Osteocyte (in vitro differentiated cells): ENCODE measurements at regions not wholly inside any gene's neighbourhood (a gene's known extent, or its start where the extent isn't known, plus 50 kb on each side); places are given as distances from the start of the nearest gene placed in this dataset.

ENCODE experiments used
- DNase-seq: peaks from one replicate; pipeline ENCODE4 v3.0.0; 2021; ENCODE audit warnings: mixed read lengths; ENCODE audit not compliant: unreplicated experiment; ENCODE audit errors: extremely low spot score
- H3K27ac Mint-ChIP-seq: one replicate; pipeline ENCODE4 v1.8.0; 2021; ENCODE audit warnings: mild to moderate bottlenecking, mixed read lengths; ENCODE audit not compliant: unreplicated experiment
- H3K27me3 Mint-ChIP-seq: one replicate; pipeline ENCODE4 v1.8.0; 2021; ENCODE audit warnings: mixed read lengths; ENCODE audit not compliant: unreplicated experiment
- H3K36me3 Mint-ChIP-seq: one replicate; pipeline ENCODE4 v1.8.0; 2021; ENCODE audit warnings: mixed read lengths; ENCODE audit not compliant: unreplicated experiment
- H3K4me1 Mint-ChIP-seq: one replicate; pipeline ENCODE4 v1.8.0; 2021; ENCODE audit warnings: mixed read lengths; ENCODE audit not compliant: unreplicated experiment
- H3K4me3 Mint-ChIP-seq: one replicate; pipeline ENCODE4 v1.8.0; 2021; ENCODE audit warnings: mild to moderate bottlenecking, moderate library complexity, mixed read lengths; ENCODE audit not compliant: unreplicated experiment
- H3K9me3 Mint-ChIP-seq: one replicate; pipeline ENCODE4 v1.8.0; 2021; ENCODE audit warnings: mixed read lengths; ENCODE audit not compliant: unreplicated experiment
- TF ChIP-seq, protein P1 (sequence below): fragments of 200-600 bp; sonication (generic); IDR thresholded peaks from 2 replicates; pipeline ENCODE4 v1.5.0; 2021; ENCODE audit warnings: antibody characterized with exemption, mild to moderate bottlenecking, moderate library complexity

DNA sequence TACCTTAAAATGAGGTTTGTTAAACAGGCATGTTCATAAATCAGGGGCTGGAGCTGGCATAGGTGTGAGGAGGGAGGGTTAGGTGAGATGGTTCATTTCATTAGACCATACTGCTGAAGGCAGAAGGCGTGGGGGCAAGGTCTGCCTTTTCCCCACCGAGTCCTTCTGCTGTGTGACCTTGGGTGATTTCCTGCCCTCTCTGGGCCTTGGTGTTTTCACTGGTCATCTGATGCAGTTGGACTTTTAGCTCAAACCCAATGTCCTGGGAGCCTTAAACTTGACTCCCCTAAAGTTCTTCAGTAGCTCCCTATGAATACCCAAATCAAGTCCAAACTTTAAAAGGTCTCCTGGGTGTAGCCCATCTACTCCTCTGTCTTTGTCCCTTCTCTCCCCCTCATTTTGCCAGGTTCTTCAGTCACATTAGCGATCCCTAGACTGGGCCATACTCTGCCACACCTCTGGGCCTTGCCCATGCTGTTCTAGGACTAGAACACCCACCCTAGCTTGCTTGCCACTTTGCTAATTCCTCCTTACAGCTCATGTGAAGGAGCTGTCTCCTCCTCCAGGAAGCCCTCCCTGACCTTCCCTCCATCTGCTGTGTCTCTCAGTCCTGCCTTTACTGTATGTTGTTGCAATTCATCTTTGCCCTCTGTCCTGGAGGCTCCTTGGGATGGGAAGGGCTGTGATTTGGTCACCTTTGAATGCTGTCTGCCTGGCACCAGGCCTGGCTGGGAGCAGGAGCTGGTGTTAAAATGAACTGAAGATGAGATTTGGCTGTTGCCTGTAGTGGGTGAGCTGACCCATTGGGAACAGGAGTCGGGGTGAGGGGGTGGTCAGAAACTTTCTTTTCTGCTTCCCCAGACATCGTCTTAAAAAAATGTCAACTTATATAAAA is 85.4 kb upstream of the HS6ST1 start:
- Mint-ChIP-seq H3K27me3 (no peaks in the 10 kb centered on the region), H3K4me3 (no peak overlapping the region), H3K9me3 (peaks cover 5% of the 10 kb centered on the region), H3K4me1 (peaks cover 14% of the 10 kb centered on the region), H3K27ac (no peak overlapping the region), H3K36me3 (no peaks in the 10 kb centered on the region)
- TF ChIP-seq, protein P1, sequence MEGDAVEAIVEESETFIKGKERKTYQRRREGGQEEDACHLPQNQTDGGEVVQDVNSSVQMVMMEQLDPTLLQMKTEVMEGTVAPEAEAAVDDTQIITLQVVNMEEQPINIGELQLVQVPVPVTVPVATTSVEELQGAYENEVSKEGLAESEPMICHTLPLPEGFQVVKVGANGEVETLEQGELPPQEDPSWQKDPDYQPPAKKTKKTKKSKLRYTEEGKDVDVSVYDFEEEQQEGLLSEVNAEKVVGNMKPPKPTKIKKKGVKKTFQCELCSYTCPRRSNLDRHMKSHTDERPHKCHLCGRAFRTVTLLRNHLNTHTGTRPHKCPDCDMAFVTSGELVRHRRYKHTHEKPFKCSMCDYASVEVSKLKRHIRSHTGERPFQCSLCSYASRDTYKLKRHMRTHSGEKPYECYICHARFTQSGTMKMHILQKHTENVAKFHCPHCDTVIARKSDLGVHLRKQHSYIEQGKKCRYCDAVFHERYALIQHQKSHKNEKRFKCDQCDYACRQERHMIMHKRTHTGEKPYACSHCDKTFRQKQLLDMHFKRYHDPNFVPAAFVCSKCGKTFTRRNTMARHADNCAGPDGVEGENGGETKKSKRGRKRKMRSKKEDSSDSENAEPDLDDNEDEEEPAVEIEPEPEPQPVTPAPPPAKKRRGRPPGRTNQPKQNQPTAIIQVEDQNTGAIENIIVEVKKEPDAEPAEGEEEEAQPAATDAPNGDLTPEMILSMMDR: no peak
- no peak for DNase-seq

DNA sequence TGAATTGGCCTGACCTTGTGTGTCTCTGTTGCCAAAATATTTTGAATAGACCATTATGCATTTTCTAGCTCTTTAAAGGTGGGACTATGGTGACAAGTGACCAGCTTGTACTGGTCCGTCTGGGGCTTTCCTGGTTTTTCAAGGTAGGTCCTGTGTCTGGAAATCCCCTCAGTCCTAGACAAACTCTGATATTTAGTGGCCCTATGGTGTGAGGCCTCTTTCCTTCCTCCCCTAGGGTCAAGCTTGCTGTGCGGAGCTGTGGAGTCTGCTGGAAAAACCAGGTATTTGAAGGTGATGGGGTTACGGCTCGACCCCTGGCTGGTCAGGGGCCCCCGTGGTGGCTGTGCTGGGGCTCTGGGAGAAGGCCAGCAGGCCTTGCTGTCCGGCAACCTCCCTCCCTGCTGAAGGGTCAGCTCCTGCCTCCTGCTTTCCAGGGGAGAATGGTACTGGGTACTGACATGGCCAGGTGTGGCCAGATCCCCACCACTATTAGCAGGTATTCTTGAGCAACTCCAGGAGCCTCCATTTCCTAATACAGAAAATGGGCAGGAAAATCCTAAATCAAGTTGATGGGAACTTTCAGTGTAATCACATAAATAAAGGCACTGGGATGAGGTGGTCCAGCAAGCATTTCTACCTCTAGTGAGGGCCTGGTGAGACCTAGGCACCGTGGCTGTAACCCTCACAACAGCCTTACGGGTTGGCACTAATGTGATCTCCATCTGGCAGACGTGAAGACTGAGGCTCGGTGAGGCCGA is 86.2 kb upstream of the HS6ST1 start:
- Mint-ChIP-seq H3K27ac (no peak overlapping the region), H3K27me3 (no peaks in the 10 kb centered on the region), H3K4me1 (peaks cover 16% of the 10 kb centered on the region), H3K9me3 (peaks cover 5% of the 10 kb centered on the region), H3K36me3 (no peaks in the 10 kb centered on the region), H3K4me3 (no peak overlapping the region)
- TF ChIP-seq, protein P1: no peak
- no peak for DNase-seq

DNA sequence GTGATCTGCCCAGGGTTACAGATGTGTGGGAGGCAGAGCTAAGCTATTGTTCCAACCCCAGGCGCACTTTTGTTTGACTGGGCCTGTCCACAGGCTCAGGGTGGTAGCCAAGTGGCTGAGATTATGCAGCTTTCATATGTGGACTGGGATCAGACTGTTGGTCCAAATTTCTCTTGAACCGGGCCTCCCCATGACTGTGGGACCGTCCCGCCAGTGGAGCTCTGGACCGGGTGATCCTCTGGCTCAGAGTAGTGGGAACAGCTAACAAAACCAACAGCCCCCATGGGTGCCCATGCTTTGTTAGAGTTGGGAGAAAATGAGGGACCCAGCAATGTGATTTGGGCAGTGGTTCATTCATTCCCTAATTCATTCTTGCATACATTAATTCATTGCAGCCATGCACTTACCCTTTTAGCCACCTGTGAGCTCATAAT is 86.8 kb upstream of the HS6ST1 start:
- TF ChIP-seq, protein P1: no peak
- H3K9me3 Mint-ChIP-seq: peaks cover 4% of the 10 kb centered on the region
- no peak overlapping the region for H3K27ac Mint-ChIP-seq
- H3K4me3 Mint-ChIP-seq: no peak overlapping the region
- DNase-seq: no peak
- no peaks in the 10 kb centered on the region for H3K36me3 Mint-ChIP-seq
- no peaks in the 10 kb centered on the region for H3K27me3 Mint-ChIP-seq
- H3K4me1 Mint-ChIP-seq: peaks cover 16% of the 10 kb centered on the region

DNA sequence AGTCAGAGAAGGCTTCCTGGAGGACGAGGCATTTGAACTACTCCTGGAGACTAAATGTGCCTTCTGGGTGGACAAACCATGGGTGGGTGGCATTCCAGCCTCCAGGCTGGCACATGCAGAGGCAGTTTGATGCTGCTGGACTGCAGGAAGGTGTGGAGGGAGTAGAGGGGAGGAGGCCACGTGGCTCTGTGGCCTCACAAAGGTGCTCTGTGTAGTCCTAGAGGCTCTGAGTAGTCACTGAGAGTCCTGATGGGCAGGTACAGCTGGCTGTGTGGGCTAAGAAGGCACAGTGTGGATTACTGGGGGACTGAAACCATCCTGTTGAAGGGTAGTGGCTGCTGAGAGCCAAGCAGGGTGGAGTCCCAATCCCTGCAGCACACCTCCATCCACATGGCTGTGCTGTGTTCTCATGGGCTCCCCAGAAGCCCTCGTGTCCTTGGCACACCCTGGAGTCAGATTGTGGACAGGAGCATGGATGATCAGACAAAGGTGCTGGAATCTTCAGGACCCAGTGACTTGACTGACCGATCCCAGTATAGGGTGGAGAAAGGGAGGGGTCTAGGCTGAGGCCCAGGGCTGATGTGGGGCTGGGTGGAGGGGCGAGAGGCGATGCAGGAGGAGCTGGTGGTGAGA is 87.4 kb upstream of the HS6ST1 start:
- Mint-ChIP-seq H3K27me3 (no peaks in the 10 kb centered on the region), H3K4me1 (peaks cover 16% of the 10 kb centered on the region), H3K9me3 (no peaks in the 10 kb centered on the region), H3K36me3 (no peaks in the 10 kb centered on the region), H3K4me3 (no peak overlapping the region), H3K27ac (no peak overlapping the region)
- TF ChIP-seq, protein P1: no peak
- DNase-seq: no peak
